WTC11 (cell line): ENCODE measurements at regions not wholly inside any gene's neighbourhood (a gene's known extent, or its start where the extent isn't known, plus 50 kb on each side); places are given as distances from the start of the nearest gene placed in this dataset.

ENCODE experiments used
- CREB1 ChIP-seq: sonication (generic); formaldehyde crosslinking; IDR thresholded peaks from 2 replicates; pipeline ENCODE4 v1.8.0; 2023; ENCODE audit warnings: mild to moderate bottlenecking, missing genetic modification reagents
- IRF2 ChIP-seq: sonication (generic); formaldehyde crosslinking; IDR thresholded peaks from 2 replicates; pipeline ENCODE4 v1.8.0; 2022; ENCODE audit warnings: low read depth, missing genetic modification reagents, borderline replicate concordance
- TF ChIP-seq, protein P1 (sequence below): fragments of 200-600 bp; IDR thresholded peaks from 2 replicates; pipeline ENCODE4 v1.8.0; 2022; ENCODE audit warnings: antibody characterized with exemption
- TF ChIP-seq, protein P2 (sequence below): sonication (generic); formaldehyde crosslinking; IDR thresholded peaks from 2 replicates; pipeline ENCODE4 v1.8.0; 2023; ENCODE audit warnings: missing genetic modification reagents, mild to moderate bottlenecking, borderline replicate concordance
- TF ChIP-seq, protein P3 (sequence below): sonication (generic); formaldehyde crosslinking; IDR thresholded peaks from 2 replicates; pipeline ENCODE4 v1.8.1; 2022; ENCODE audit warnings: mild to moderate bottlenecking, moderate library complexity, missing genetic modification reagents

DNA sequence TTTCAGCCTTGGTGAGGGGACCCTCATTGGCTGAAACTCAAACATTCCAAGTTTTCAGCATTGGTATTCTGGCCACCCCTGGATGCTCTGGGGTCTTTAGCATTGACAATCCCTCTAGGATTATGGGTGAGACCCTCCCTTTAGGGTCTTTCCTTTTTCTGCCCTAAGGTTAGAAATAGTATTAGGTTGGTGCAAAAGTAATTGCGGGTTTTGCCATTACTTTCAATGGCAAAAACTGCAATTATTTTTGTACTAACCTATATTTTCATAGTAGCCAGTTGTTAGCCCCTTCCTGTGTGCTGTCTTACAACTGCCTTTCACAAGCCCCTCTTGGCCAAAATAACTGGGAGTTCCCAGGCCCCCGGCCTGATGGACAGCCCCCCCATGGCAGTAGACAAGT is 648.4 kb downstream of the PTPRU start:
- TF ChIP-seq, protein P1, sequence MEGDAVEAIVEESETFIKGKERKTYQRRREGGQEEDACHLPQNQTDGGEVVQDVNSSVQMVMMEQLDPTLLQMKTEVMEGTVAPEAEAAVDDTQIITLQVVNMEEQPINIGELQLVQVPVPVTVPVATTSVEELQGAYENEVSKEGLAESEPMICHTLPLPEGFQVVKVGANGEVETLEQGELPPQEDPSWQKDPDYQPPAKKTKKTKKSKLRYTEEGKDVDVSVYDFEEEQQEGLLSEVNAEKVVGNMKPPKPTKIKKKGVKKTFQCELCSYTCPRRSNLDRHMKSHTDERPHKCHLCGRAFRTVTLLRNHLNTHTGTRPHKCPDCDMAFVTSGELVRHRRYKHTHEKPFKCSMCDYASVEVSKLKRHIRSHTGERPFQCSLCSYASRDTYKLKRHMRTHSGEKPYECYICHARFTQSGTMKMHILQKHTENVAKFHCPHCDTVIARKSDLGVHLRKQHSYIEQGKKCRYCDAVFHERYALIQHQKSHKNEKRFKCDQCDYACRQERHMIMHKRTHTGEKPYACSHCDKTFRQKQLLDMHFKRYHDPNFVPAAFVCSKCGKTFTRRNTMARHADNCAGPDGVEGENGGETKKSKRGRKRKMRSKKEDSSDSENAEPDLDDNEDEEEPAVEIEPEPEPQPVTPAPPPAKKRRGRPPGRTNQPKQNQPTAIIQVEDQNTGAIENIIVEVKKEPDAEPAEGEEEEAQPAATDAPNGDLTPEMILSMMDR = no peak
- TF ChIP-seq, protein P2, sequence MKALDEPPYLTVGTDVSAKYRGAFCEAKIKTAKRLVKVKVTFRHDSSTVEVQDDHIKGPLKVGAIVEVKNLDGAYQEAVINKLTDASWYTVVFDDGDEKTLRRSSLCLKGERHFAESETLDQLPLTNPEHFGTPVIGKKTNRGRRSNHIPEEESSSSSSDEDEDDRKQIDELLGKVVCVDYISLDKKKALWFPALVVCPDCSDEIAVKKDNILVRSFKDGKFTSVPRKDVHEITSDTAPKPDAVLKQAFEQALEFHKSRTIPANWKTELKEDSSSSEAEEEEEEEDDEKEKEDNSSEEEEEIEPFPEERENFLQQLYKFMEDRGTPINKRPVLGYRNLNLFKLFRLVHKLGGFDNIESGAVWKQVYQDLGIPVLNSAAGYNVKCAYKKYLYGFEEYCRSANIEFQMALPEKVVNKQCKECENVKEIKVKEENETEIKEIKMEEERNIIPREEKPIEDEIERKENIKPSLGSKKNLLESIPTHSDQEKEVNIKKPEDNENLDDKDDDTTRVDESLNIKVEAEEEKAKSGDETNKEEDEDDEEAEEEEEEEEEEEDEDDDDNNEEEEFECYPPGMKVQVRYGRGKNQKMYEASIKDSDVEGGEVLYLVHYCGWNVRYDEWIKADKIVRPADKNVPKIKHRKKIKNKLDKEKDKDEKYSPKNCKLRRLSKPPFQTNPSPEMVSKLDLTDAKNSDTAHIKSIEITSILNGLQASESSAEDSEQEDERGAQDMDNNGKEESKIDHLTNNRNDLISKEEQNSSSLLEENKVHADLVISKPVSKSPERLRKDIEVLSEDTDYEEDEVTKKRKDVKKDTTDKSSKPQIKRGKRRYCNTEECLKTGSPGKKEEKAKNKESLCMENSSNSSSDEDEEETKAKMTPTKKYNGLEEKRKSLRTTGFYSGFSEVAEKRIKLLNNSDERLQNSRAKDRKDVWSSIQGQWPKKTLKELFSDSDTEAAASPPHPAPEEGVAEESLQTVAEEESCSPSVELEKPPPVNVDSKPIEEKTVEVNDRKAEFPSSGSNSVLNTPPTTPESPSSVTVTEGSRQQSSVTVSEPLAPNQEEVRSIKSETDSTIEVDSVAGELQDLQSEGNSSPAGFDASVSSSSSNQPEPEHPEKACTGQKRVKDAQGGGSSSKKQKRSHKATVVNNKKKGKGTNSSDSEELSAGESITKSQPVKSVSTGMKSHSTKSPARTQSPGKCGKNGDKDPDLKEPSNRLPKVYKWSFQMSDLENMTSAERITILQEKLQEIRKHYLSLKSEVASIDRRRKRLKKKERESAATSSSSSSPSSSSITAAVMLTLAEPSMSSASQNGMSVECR (CRISPR knock-in tag) = no peak
- TF ChIP-seq, protein P3, sequence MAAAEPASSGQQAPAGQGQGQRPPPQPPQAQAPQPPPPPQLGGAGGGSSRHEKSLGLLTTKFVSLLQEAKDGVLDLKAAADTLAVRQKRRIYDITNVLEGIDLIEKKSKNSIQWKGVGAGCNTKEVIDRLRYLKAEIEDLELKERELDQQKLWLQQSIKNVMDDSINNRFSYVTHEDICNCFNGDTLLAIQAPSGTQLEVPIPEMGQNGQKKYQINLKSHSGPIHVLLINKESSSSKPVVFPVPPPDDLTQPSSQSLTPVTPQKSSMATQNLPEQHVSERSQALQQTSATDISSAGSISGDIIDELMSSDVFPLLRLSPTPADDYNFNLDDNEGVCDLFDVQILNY (CRISPR knock-in tag) = no peak
- TF ChIP-seq CREB1 (CRISPR knock-in tag) (no peak), IRF2 (CRISPR knock-in tag) (no peak)
